Activated B cell treated with CpG ODN at 0.5 μM for 24 hours (primary cell): ENCODE measurements at regions not wholly inside any gene's neighbourhood (a gene's known extent, or its start where the extent isn't known, plus 50 kb on each side); places are given as distances from the start of the nearest gene placed in this dataset.

Experiments used
- ATAC-seq: fragments of 200-7000 bp; cut with Tn5 transposase; one replicate; pipeline ENCODE4 v1.10.0; 2021; ENCODE audit warnings: low read depth, mild to moderate bottlenecking, moderate library complexity
- CTCF ChIA-PET: fragments of 350-600 bp; sonication (Branson Sonifier 250); formaldehyde crosslinking; loops from one replicate; lab custom pipeline; 2021; ENCODE audit warnings: antibody characterized with exemption; lab: Charles Lee
- POLR2A ChIA-PET: fragments of 350-600 bp; sonication (Branson Sonifier 250); formaldehyde crosslinking; loops from one replicate; lab custom pipeline; 2021; ENCODE audit warnings: antibody characterized with exemption; lab: Charles Lee
- DNase-seq: peaks from one replicate; pipeline ENCODE4 v3.0.0; 2022
- H3K27ac Mint-ChIP-seq: one replicate; pipeline ENCODE4 v1.8.0; 2020; ENCODE audit warnings: mixed read lengths
- H3K27me3 Mint-ChIP-seq: one replicate; pipeline ENCODE4 v1.8.0; 2021; ENCODE audit warnings: mixed read lengths
- H3K36me3 Mint-ChIP-seq: one replicate; pipeline ENCODE4 v1.8.0; 2021; ENCODE audit warnings: low read depth, mixed read lengths
- H3K4me1 Mint-ChIP-seq: one replicate; pipeline ENCODE4 v1.8.0; 2021; ENCODE audit warnings: mixed read lengths
- H3K4me3 Mint-ChIP-seq: one replicate; pipeline ENCODE4 v1.8.0; 2020; ENCODE audit warnings: mild to moderate bottlenecking, mixed read lengths
- H3K9me3 Mint-ChIP-seq: one replicate; pipeline ENCODE4 v1.8.0; 2020; ENCODE audit warnings: mixed read lengths
- CTCF ChIP-seq: fragments of 200-600 bp; IDR thresholded peaks from one replicate; pipeline ENCODE4 v1.8.0; 2022; ENCODE audit warnings: antibody characterized with exemption, mild to moderate bottlenecking
- intact Hi-C: fragments of 100-400 bp; cut with micrococcal nuclease; formaldehyde crosslinking; loops from one replicate; pipeline ENCODE4 v1.15.1; 2024

- intact Hi-C loops: no loop called here
- Mint-ChIP-seq H3K4me1 (no peaks in the 10 kb centered on the region), H3K27ac (no peak overlapping the region), H3K27me3 (no peaks in the 10 kb centered on the region), H3K4me3 (no peak overlapping the region), H3K9me3 (peaks cover 15% of the 10 kb centered on the region), H3K36me3 (no peaks in the 10 kb centered on the region)
- POLR2A ChIA-PET: no interaction called here
- ATAC-seq (no peak), DNase-seq (no peak)
- CTCF ChIA-PET: no interaction called here
- TF ChIP-seq CTCF: no peak
Observed at GRCh38 chr15:26433060-26433459, 339.8 kb downstream of the GABRB3 start.

- H3K27ac Mint-ChIP-seq: no peak overlapping the region
- POLR2A ChIA-PET: no interaction called here
Observed at GRCh38 chr15:26421065-26421464, 351.8 kb downstream of the GABRB3 start.

GRCh38 chr15:26395624-26396023, 377.2 kb downstream of the GABRB3 start:
- ChIA-PET POLR2A (no interaction called here), CTCF (no interaction called here)
- intact Hi-C loops: no loop called here
- peaks cover 4% of the 10 kb centered on the region for H3K9me3 Mint-ChIP-seq
- H3K27me3 Mint-ChIP-seq: no peaks in the 10 kb centered on the region
- H3K4me1 Mint-ChIP-seq: no peaks in the 10 kb centered on the region
- H3K4me3 Mint-ChIP-seq: no peak overlapping the region
- no peak for ATAC-seq
- no peak overlapping the region for H3K27ac Mint-ChIP-seq
- no peaks in the 10 kb centered on the region for H3K36me3 Mint-ChIP-seq
- no peak for TF ChIP-seq CTCF
- DNase-seq: no peak

More at GRCh38 chr15:26421065-26421464, 351.8 kb downstream of the GABRB3 start:
- peaks cover 6% of the 10 kb centered on the region for H3K9me3 Mint-ChIP-seq
- CTCF ChIA-PET: no interaction called here
- ATAC-seq (no peak), DNase-seq (no peak)
- intact Hi-C loops: no loop called here
- no peaks in the 10 kb centered on the region for H3K27me3 Mint-ChIP-seq
- TF ChIP-seq CTCF: no peak
- no peaks in the 10 kb centered on the region for H3K4me1 Mint-ChIP-seq
- H3K4me3 Mint-ChIP-seq: no peak overlapping the region
- no peaks in the 10 kb centered on the region for H3K36me3 Mint-ChIP-seq

- ChIA-PET CTCF (no interaction called here), POLR2A (no interaction called here)
- no peak for TF ChIP-seq CTCF
- Mint-ChIP-seq H3K9me3 (peaks cover 4% of the 10 kb centered on the region), H3K27ac (no peak overlapping the region), H3K27me3 (no peaks in the 10 kb centered on the region), H3K36me3 (no peaks in the 10 kb centered on the region), H3K4me3 (no peak overlapping the region), H3K4me1 (no peaks in the 10 kb centered on the region)
- DNase-seq (no peak), ATAC-seq (no peak)
- intact Hi-C loops: no loop called here
Observed at GRCh38 chr15:26394801-26395200, 378.1 kb downstream of the GABRB3 start.

GRCh38 chr15:26392956-26393355, 379.9 kb downstream of the GABRB3 start:
- TF ChIP-seq CTCF: no peak

More at GRCh38 chr15:26392956-26393355, 379.9 kb downstream of the GABRB3 start:
- intact Hi-C loops: no loop called here
- Mint-ChIP-seq H3K36me3 (no peaks in the 10 kb centered on the region), H3K27me3 (no peaks in the 10 kb centered on the region), H3K9me3 (peaks cover 4% of the 10 kb centered on the region), H3K27ac (no peak overlapping the region), H3K4me3 (no peak overlapping the region), H3K4me1 (no peaks in the 10 kb centered on the region)
- ChIA-PET CTCF (no interaction called here), POLR2A (no interaction called here)
- ATAC-seq (no peak), DNase-seq (no peak)
